Central memory CD8-positive, alpha-beta T cell (primary cell): ENCODE measurements at regions not wholly inside any gene's neighbourhood (a gene's known extent, or its start where the extent isn't known, plus 50 kb on each side); places are given as distances from the start of the nearest gene placed in this dataset.

ENCODE experiments used
- ATAC-seq: fragments of 150-1000 bp; cut with Tn5 transposase; replicated peaks from 2 replicates; pipeline ENCODE4 v1.10.0; 2022; ENCODE audit warnings: mild to moderate bottlenecking, moderate FRiP score, moderate number of reproducible peaks; ENCODE audit not compliant: poor library complexity, severe bottlenecking; ENCODE audit errors: extremely low read depth
- DNase-seq, 2 donors: peaks; one replicate each; pipeline ENCODE4 v3.0.0; 2021; ENCODE audit warnings: low spot score in 2 of 2
- H3K27ac Mint-ChIP-seq: one replicate; pipeline ENCODE4 v1.8.0; 2022; ENCODE audit warnings: low read depth, mild to moderate bottlenecking, moderate library complexity, mixed read lengths
- H3K27me3 Mint-ChIP-seq: one replicate; pipeline ENCODE4 v1.8.0; 2022; ENCODE audit warnings: mixed read lengths
- H3K36me3 Mint-ChIP-seq: one replicate; pipeline ENCODE4 v1.8.0; 2022; ENCODE audit warnings: mild to moderate bottlenecking, moderate library complexity, mixed read lengths; ENCODE audit not compliant: insufficient read depth
- H3K4me1 Mint-ChIP-seq: one replicate; pipeline ENCODE4 v1.8.0; 2022; ENCODE audit warnings: mixed read lengths
- H3K4me3 Mint-ChIP-seq: one replicate; pipeline ENCODE4 v1.8.0; 2022; ENCODE audit warnings: mild to moderate bottlenecking, moderate library complexity, mixed read lengths
- H3K9me3 Mint-ChIP-seq: one replicate; pipeline ENCODE4 v1.8.0; 2022; ENCODE audit warnings: mixed read lengths

DNA sequence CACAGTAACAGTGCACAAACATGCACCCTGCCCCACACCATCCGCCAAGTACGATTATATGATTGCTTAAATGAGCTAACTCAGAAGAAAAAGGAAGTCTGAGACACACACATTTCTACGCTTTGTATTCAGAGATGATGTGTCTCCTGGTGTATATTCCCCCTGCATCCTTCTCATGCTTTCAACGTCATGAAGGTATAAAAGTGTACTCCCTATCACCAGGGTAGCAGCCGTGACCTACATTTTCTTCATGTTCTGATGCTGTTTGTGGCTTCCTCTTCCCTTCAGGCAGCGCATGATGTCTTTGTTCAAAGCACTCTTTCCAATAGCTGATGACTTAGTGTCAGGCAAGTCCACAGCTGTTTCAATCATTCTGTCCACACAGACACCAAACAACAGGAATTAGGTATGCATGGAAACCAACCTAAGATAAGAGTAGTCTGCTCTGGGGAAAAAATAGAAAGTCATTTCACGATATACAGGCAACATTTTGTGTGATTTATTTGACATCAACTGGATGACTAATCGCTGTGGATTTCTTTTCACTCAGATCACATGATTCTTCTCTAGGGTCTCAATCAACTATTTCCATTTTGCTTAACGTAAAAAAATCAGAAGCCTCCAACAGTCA is 269.4 kb upstream of the PTGER4 start:
- DNase-seq, result peak; percentile 37 to 86
- Mint-ChIP-seq H3K9me3 (peaks cover 8% of the 10 kb centered on the region), H3K27me3 (no peaks in the 10 kb centered on the region), H3K4me1 (peaks cover 51% of the 10 kb centered on the region), H3K27ac (peak overlapping the region; percentile 96), H3K36me3 (peaks cover 17% of the 10 kb centered on the region), H3K4me3 (peak overlapping the region; percentile 68)
- peak; percentile 90 for ATAC-seq

- ATAC-seq (peak; percentile 21), DNase-seq (peak in 1 of 2 donors; percentile 49)
- peak overlapping the region; percentile 68 for H3K4me3 Mint-ChIP-seq
- peaks cover 55% of the 10 kb centered on the region for H3K4me1 Mint-ChIP-seq
- H3K36me3 Mint-ChIP-seq, result peaks cover 17% of the 10 kb centered on the region
- no peaks in the 10 kb centered on the region for H3K27me3 Mint-ChIP-seq
- H3K27ac Mint-ChIP-seq, result peak overlapping the region; percentile 96
- peaks cover 8% of the 10 kb centered on the region for H3K9me3 Mint-ChIP-seq
Observed at GRCh38 chr5:40409601-40410000, 270.1 kb upstream of the PTGER4 start.

DNA sequence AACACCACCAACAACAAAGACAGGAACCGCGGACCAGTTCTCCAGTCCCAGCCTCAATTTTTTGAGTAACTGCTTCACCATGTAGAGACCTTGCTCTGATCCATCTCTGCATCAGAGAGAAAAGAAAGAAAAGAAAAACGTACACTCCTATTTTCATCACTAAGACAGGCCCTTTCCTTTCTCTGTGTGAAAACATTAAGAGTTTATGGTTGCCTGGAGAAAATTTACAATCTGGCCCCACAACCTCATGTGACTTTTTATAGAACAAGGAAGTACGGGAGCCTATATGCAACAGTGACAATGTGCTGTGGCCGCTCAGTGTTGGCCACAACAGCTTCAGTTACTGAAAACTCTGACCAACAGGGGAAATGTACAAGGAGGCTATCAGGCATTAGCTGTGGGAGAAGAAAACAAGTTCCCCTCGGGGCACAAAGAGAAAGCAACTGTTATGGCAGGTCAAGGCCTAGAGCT is 272.9 kb upstream of the PTGER4 start:
- Mint-ChIP-seq H3K27ac (peak overlapping the region; percentile 96), H3K4me3 (peak overlapping the region; percentile 20), H3K36me3 (peaks cover 15% of the 10 kb centered on the region), H3K27me3 (no peaks in the 10 kb centered on the region), H3K9me3 (peaks cover 8% of the 10 kb centered on the region), H3K4me1 (peaks cover 71% of the 10 kb centered on the region)
- DNase-seq (no peak), ATAC-seq (no peak)

DNA sequence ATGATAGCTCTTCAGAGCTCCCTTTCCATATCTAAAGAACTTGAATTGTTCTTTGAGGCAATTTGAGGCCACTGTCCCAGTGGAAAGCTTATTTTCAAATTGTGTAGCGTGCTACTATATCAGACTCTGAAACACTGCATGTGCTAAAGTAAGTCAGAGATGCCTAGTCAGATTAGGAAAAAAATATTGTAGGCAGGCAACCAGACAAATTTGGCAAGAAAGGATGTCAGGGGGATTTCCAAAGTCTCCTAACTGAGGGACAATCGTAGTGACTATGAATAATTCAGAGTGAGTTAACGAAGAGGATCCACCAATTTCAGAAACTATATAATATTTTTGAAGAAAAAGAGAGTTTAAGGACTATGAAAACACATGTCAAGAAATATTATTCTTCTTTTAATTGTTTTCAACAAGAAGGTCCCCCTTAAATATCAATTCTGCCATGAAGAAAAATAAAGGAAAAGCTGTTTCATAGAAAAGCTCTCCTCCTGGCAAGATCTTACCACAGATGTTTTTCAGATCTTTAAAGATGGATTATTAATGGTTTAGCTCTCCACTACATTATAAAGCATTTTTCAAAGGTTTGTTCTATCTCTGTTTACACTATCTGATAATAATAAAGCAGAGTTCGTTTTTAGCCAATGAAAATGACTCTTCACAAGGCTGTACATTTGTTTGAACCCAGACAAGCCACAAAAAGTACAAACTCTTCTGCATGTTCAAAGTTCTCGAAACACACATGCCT is 273.5 kb upstream of the PTGER4 start:
- peak overlapping the region; percentile 20 for H3K4me3 Mint-ChIP-seq
- ATAC-seq (no peak), DNase-seq (no peak)
- peak overlapping the region; percentile 96 for H3K27ac Mint-ChIP-seq
- H3K36me3 Mint-ChIP-seq, result peaks cover 13% of the 10 kb centered on the region
- no peaks in the 10 kb centered on the region for H3K27me3 Mint-ChIP-seq
- peaks cover 2% of the 10 kb centered on the region for H3K9me3 Mint-ChIP-seq
- peaks cover 70% of the 10 kb centered on the region for H3K4me1 Mint-ChIP-seq

DNA sequence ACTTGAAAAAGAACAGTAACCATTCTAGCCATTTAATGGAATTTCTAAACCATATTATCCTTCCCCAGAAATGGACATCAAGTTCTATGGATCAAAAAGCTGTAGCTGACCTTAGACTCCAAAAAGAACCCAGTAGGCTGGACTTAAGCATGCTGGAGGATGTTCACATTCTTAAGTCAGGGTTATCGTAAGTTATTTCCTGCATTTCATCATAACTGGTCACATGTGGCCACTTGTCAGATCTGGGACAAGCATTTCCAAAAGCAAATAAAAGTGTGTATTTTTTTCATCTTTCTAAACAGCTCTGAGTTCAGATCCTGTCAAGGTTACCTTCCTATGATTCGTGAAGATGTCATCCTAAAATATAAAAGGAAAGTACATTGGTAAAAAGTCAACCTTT is 274.5 kb upstream of the PTGER4 start:
- peaks cover 63% of the 10 kb centered on the region for H3K4me1 Mint-ChIP-seq
- no peak overlapping the region for H3K4me3 Mint-ChIP-seq

GRCh38 chr5:40404613-40405012 is 275.1 kb upstream of the PTGER4 start:
- no peak overlapping the region for H3K4me3 Mint-ChIP-seq
- peak; percentile 73 for ATAC-seq
- no peaks in the 10 kb centered on the region for H3K27me3 Mint-ChIP-seq
- H3K4me1 Mint-ChIP-seq, result peaks cover 57% of the 10 kb centered on the region
- H3K27ac Mint-ChIP-seq, result peak overlapping the region; percentile 91
- DNase-seq, result no peak
- H3K36me3 Mint-ChIP-seq, result peaks cover 5% of the 10 kb centered on the region
- no peaks in the 10 kb centered on the region for H3K9me3 Mint-ChIP-seq

More for the DNA sequence above, 274.5 kb upstream of the PTGER4 start:
- Mint-ChIP-seq H3K9me3 (no peaks in the 10 kb centered on the region), H3K36me3 (peaks cover 8% of the 10 kb centered on the region), H3K27ac (peak overlapping the region; percentile 91), H3K27me3 (no peaks in the 10 kb centered on the region)
- no peak for ATAC-seq
- DNase-seq, result no peak

DNA sequence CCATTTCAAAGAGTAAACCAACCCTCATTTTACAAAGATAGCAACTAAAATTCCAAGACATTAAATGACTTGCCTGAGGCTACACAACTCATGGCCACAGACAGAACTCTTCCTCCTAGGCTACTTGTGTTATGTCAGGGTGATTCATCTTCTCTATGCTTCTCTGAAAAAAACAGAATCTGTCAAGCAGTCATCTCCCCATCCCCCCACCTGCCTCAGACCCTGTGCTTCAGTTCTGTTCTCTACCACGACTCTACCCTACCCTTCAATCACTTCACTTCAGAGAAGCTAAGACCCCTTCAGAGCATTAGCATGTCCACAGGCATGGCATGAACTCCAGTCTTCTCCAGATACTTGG is 277.7 kb upstream of the PTGER4 start:
- Mint-ChIP-seq H3K4me1 (peaks cover 44% of the 10 kb centered on the region), H3K27ac (no peak overlapping the region), H3K36me3 (peaks cover 3% of the 10 kb centered on the region), H3K9me3 (no peaks in the 10 kb centered on the region), H3K27me3 (no peaks in the 10 kb centered on the region), H3K4me3 (no peak overlapping the region)
- no peak for ATAC-seq
- DNase-seq, result no peak

GRCh38 chr5:40401284-40402006 is 278.3 kb upstream of the PTGER4 start:
- no peak for ATAC-seq
- no peak overlapping the region for H3K4me3 Mint-ChIP-seq
- no peak overlapping the region for H3K27ac Mint-ChIP-seq
- peaks cover 1% of the 10 kb centered on the region for H3K36me3 Mint-ChIP-seq
- peaks cover 38% of the 10 kb centered on the region for H3K4me1 Mint-ChIP-seq
- no peaks in the 10 kb centered on the region for H3K27me3 Mint-ChIP-seq
- no peak for DNase-seq
- H3K9me3 Mint-ChIP-seq, result no peaks in the 10 kb centered on the region

GRCh38 chr5:40400245-40400644 is 279.5 kb upstream of the PTGER4 start:
- ATAC-seq, result no peak
- no peaks in the 10 kb centered on the region for H3K27me3 Mint-ChIP-seq
- no peak overlapping the region for H3K4me3 Mint-ChIP-seq
- no peaks in the 10 kb centered on the region for H3K36me3 Mint-ChIP-seq
- H3K4me1 Mint-ChIP-seq, result peaks cover 31% of the 10 kb centered on the region
- H3K9me3 Mint-ChIP-seq, result no peaks in the 10 kb centered on the region
- DNase-seq, result no peak
- no peak overlapping the region for H3K27ac Mint-ChIP-seq

DNA sequence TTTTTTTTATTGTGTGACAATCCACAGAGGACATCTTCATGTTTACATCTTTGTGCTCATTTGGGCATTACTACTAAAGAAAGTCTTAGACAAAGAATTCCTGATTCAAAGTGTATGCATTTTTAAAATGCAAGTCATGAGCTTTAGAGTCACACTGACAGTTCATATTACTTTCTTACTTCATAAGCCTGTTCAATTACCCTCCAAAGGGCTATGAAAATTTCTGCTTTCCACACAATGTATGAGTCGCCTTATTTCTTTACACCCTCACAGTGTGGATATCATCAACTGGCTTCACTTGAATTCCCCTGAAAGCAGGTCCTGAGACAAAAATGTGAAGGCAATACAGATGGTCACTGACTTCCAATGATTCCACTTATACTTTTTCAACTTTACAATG is 280.4 kb upstream of the PTGER4 start:
- no peak for DNase-seq

GRCh38 chr5:40397976-40398375 is 281.7 kb upstream of the PTGER4 start:
- DNase-seq, result no peak
- peaks cover 17% of the 10 kb centered on the region for H3K4me1 Mint-ChIP-seq
- H3K27me3 Mint-ChIP-seq, result no peaks in the 10 kb centered on the region
- H3K36me3 Mint-ChIP-seq, result no peaks in the 10 kb centered on the region
- no peaks in the 10 kb centered on the region for H3K9me3 Mint-ChIP-seq
- H3K27ac Mint-ChIP-seq, result no peak overlapping the region
- no peak overlapping the region for H3K4me3 Mint-ChIP-seq
- no peak for ATAC-seq

More for the DNA sequence above, 280.4 kb upstream of the PTGER4 start:
- Mint-ChIP-seq H3K4me3 (no peak overlapping the region), H3K9me3 (no peaks in the 10 kb centered on the region), H3K36me3 (no peaks in the 10 kb centered on the region), H3K27ac (no peak overlapping the region), H3K4me1 (peaks cover 26% of the 10 kb centered on the region), H3K27me3 (no peaks in the 10 kb centered on the region)
- ATAC-seq, result no peak

DNA sequence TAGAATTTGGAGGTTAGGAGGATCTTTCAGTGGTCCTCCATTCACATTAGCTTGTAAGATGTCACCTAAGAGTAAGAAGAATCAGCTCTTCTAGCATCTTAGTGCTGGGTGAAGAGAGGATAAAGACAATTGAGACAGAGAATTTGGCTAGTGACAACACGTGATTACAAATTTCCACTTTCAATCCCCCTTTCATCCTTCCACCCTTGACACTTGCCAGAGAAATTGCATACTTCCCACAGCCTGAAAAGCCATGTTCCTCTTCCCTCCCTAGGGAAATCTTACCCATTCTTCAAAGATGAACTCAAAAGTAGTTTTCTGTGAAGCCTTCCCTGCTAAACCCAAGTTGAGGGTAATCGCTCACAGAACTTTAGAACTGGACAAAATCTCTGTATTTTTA is 282.6 kb upstream of the PTGER4 start:
- Mint-ChIP-seq H3K36me3 (no peaks in the 10 kb centered on the region), H3K9me3 (no peaks in the 10 kb centered on the region), H3K4me3 (no peak overlapping the region), H3K27me3 (no peaks in the 10 kb centered on the region), H3K4me1 (peaks cover 21% of the 10 kb centered on the region), H3K27ac (no peak overlapping the region)
- ATAC-seq, result no peak
- DNase-seq, result no peak
